Peyer's patch (tissue), 4 donors: ENCODE measurements at regions not wholly inside any gene's neighbourhood (a gene's known extent, or its start where the extent isn't known, plus 50 kb on each side); places are given as distances from the start of the nearest gene placed in this dataset.

ENCODE experiments used
- DNase-seq, 3 donors: peaks; one replicate each; pipeline ENCODE4 v3.0.0-alpha.2; 2017 to 2019
- H3K27ac ChIP-seq, 4 donors: fragments of 200-600 bp; sonication (generic); one replicate each; pipeline ENCODE4 v1.5.1; 2016 to 2019
- H3K27me3 ChIP-seq, 2 donors: fragments of 200-600 bp; sonication (generic); one replicate each; pipeline ENCODE4 v1.5.1; 2019
- H3K36me3 ChIP-seq, 3 donors: fragments of 200-600 bp; sonication (generic); one replicate each; pipeline ENCODE4 v1.5.1; 2016 to 2019
- H3K4me1 ChIP-seq, 4 donors: fragments of 200-600 bp; sonication (generic); one replicate each; pipeline ENCODE4 v1.5.1; 2016 to 2019
- H3K4me3 ChIP-seq, 4 donors: fragments of 200-600 bp; sonication (generic); 1 replicate in 3 of 4; 2 replicates in 1 of 4; pipeline ENCODE4 v1.5.1; 2016 to 2019; ENCODE audit warnings: mild to moderate bottlenecking in 1 of 4
- H3K9me3 ChIP-seq, 4 donors: fragments of 200-600 bp; sonication (generic); one replicate each; pipeline ENCODE4 v1.5.1; 2016 to 2019; ENCODE audit warnings: mild to moderate bottlenecking in 1 of 4
- CTCF ChIP-seq, 6 experiments: fragments of 450-650 bp in 4 of 6; fragments of 200-600 bp in 2 of 6; sonication (generic) in 1 of 6; IDR thresholded peaks; one replicate each; pipeline ENCODE4 v1.5.1; 2017 to 2019; ENCODE audit warnings: antibody characterized with exemption in 6 of 6, mild to moderate bottlenecking in 3 of 6, moderate library complexity in 1 of 6
- POLR2A ChIP-seq, 2 donors: fragments of 450-650 bp; IDR thresholded peaks; one replicate each; pipeline ENCODE4 v1.5.1; 2017; ENCODE audit warnings: antibody characterized with exemption in 2 of 2, mild to moderate bottlenecking in 2 of 2, moderate library complexity in 2 of 2

- H3K4me1 ChIP-seq = no peaks in the 10 kb centered on the region
- no peak for DNase-seq
- H3K27ac ChIP-seq = no peak overlapping the region
- H3K4me3 ChIP-seq = no peak overlapping the region
- H3K27me3 ChIP-seq = no peaks in the 10 kb centered on the region
- H3K36me3 ChIP-seq = no peaks in the 10 kb centered on the region
- no peak for TF ChIP-seq POLR2A (IDR thresholded peaks at IDR 0.05)
- TF ChIP-seq CTCF (IDR thresholded peaks at IDR 0.05) = no peak
- H3K9me3 ChIP-seq = no peaks in the 10 kb centered on the region
Measured at GRCh38 chr2:217664761-217665160, 338.0 kb downstream of the TNS1 start.

- TF ChIP-seq CTCF (IDR thresholded peaks at IDR 0.05) = no peak
- no peak for TF ChIP-seq POLR2A (IDR thresholded peaks at IDR 0.05)
- Histone ChIP-seq H3K4me1 (no peaks in the 10 kb centered on the region), H3K27ac (no peak overlapping the region), H3K4me3 (no peak overlapping the region), H3K36me3 (no peaks in the 10 kb centered on the region), H3K9me3 (no peaks in the 10 kb centered on the region), H3K27me3 (no peaks in the 10 kb centered on the region)
- no peak for DNase-seq
Measured at GRCh38 chr2:217662984-217663602, 339.7 kb downstream of the TNS1 start.

- H3K27ac ChIP-seq = peak overlapping the region in 2 of 4 donors; percentile 4 to 13
- no peaks in the 10 kb centered on the region for H3K27me3 ChIP-seq
- DNase-seq = no peak
- no peaks in the 10 kb centered on the region for H3K36me3 ChIP-seq
- no peaks in the 10 kb centered on the region for H3K9me3 ChIP-seq
- TF ChIP-seq POLR2A (IDR thresholded peaks at IDR 0.05) (no peak), CTCF (IDR thresholded peaks at IDR 0.05) (no peak)
- no peak overlapping the region for H3K4me3 ChIP-seq
- no peaks in the 10 kb centered on the region for H3K4me1 ChIP-seq
Measured at GRCh38 chr2:217661378-217661777, 341.4 kb downstream of the TNS1 start.

- no peak for DNase-seq
- no peak for TF ChIP-seq CTCF (IDR thresholded peaks at IDR 0.05)
- no peak for TF ChIP-seq POLR2A (IDR thresholded peaks at IDR 0.05)
- Histone ChIP-seq H3K27ac (no peak overlapping the region), H3K36me3 (no peaks in the 10 kb centered on the region), H3K4me1 (no peaks in the 10 kb centered on the region), H3K4me3 (no peak overlapping the region), H3K27me3 (no peaks in the 10 kb centered on the region), H3K9me3 (no peaks in the 10 kb centered on the region)
Measured at GRCh38 chr2:217660423-217660822, 342.4 kb downstream of the TNS1 start.

GRCh38 chr2:217658806-217659205 is 344.0 kb downstream of the TNS1 start:
- Histone ChIP-seq H3K4me1 (no peaks in the 10 kb centered on the region), H3K9me3 (no peaks in the 10 kb centered on the region), H3K4me3 (no peak overlapping the region), H3K27me3 (no peaks in the 10 kb centered on the region), H3K36me3 (no peaks in the 10 kb centered on the region), H3K27ac (no peak overlapping the region)
- DNase-seq = no peak
- TF ChIP-seq CTCF (IDR thresholded peaks at IDR 0.05) = no peak
- no peak for TF ChIP-seq POLR2A (IDR thresholded peaks at IDR 0.05)

- no peak overlapping the region for H3K4me3 ChIP-seq
- DNase-seq = no peak
- TF ChIP-seq POLR2A (IDR thresholded peaks at IDR 0.05) = no peak
- no peak for TF ChIP-seq CTCF (IDR thresholded peaks at IDR 0.05)
- H3K27ac ChIP-seq = no peak overlapping the region
- no peaks in the 10 kb centered on the region for H3K27me3 ChIP-seq
- H3K36me3 ChIP-seq = no peaks in the 10 kb centered on the region
- no peaks in the 10 kb centered on the region for H3K4me1 ChIP-seq
- H3K9me3 ChIP-seq = no peaks in the 10 kb centered on the region
Measured at GRCh38 chr2:217657252-217657651, 345.5 kb downstream of the TNS1 start.
